ENCODE measurements at regions not wholly inside any gene's neighbourhood (a gene's known extent, or its start where the extent isn't known, plus 50 kb on each side); places are given as distances from the start of the nearest gene placed in this dataset.

- no peaks in the 10 kb centered on the region for H3K36me3 ChIP-seq (replicated peaks; ENCODE audit: insufficient read depth, low read length)
- H3K9me2 ChIP-seq (replicated peaks; ENCODE audit: insufficient read depth, low read length) = no peaks in the 10 kb centered on the region
- H3K9ac ChIP-seq (ENCODE audit: low read length) = no peak overlapping the region
- no peaks in the 10 kb centered on the region for H3K27me3 ChIP-seq (replicated peaks; ENCODE audit: insufficient read depth, low read length)
- no peaks in the 10 kb centered on the region for H3K4me1 ChIP-seq (ENCODE audit: low read length)
- H3K4me2 ChIP-seq (ENCODE audit: low read depth, low read length) = no peak overlapping the region
- H3K79me2 ChIP-seq (ENCODE audit: low read length) = no peaks in the 10 kb centered on the region
- TF ChIP-seq EZH2phosphoT487 (IDR thresholded peaks at IDR 0.05; ENCODE audit: low read length) (no peak), CTCF (IDR thresholded peaks at IDR 0.05; ENCODE audit: low read length) (no peak), EZH2 (optimal IDR thresholded peaks at IDR 0.05; ENCODE audit: low read depth, low read length) (no peak)
- H2AFZ ChIP-seq (ENCODE audit: low read length) = no peak overlapping the region
- DNase-seq = no peak
- H3K9me3 ChIP-seq (replicated peaks; ENCODE audit: insufficient read depth, low read length) = no peaks in the 10 kb centered on the region
- no peaks in the 10 kb centered on the region for H3F3A ChIP-seq (ENCODE audit: insufficient read depth, low read length)
- no peak overlapping the region for H3K27ac ChIP-seq (ENCODE audit: low read length)
- H3K4me3 ChIP-seq (ENCODE audit: low read length) = no peak overlapping the region
- H4K20me1 ChIP-seq (ENCODE audit: insufficient read depth, low read length) = no peaks in the 10 kb centered on the region
Observed at GRCh38 chr2:128748336-128748735, 429.7 kb upstream of the HS6ST1 start.

GRCh38 chr2:128748835-128749605 is 430.4 kb upstream of the HS6ST1 start:
- Histone ChIP-seq H3K4me3 (ENCODE audit: low read length) (no peak overlapping the region), H3K79me2 (ENCODE audit: low read length) (no peaks in the 10 kb centered on the region), H3K36me3 (replicated peaks; ENCODE audit: insufficient read depth, low read length) (no peaks in the 10 kb centered on the region), H3K4me2 (ENCODE audit: low read depth, low read length) (no peak overlapping the region), H3K27me3 (replicated peaks; ENCODE audit: insufficient read depth, low read length) (no peaks in the 10 kb centered on the region), H3K4me1 (ENCODE audit: low read length) (no peaks in the 10 kb centered on the region), H2AFZ (ENCODE audit: low read length) (no peak overlapping the region), H4K20me1 (ENCODE audit: insufficient read depth, low read length) (no peaks in the 10 kb centered on the region), H3F3A (ENCODE audit: insufficient read depth, low read length) (no peaks in the 10 kb centered on the region), H3K27ac (ENCODE audit: low read length) (no peak overlapping the region), H3K9ac (ENCODE audit: low read length) (no peak overlapping the region), H3K9me2 (replicated peaks; ENCODE audit: insufficient read depth, low read length) (no peaks in the 10 kb centered on the region), H3K9me3 (replicated peaks; ENCODE audit: insufficient read depth, low read length) (no peaks in the 10 kb centered on the region)
- DNase-seq = no peak
- TF ChIP-seq EZH2phosphoT487 (IDR thresholded peaks at IDR 0.05; ENCODE audit: low read length) = no peak
- no peak for TF ChIP-seq EZH2 (optimal IDR thresholded peaks at IDR 0.05; ENCODE audit: low read depth, low read length)
- no peak for TF ChIP-seq CTCF (IDR thresholded peaks at IDR 0.05; ENCODE audit: low read length)

- Histone ChIP-seq H3K79me2 (ENCODE audit: low read length) (no peaks in the 10 kb centered on the region), H2AFZ (ENCODE audit: low read length) (no peak overlapping the region), H3K36me3 (replicated peaks; ENCODE audit: insufficient read depth, low read length) (no peaks in the 10 kb centered on the region), H3K27me3 (replicated peaks; ENCODE audit: insufficient read depth, low read length) (no peaks in the 10 kb centered on the region), H3K4me1 (ENCODE audit: low read length) (peaks cover 4% of the 10 kb centered on the region; the same call in 1 of the 2 replicates), H3K27ac (ENCODE audit: low read length) (no peak overlapping the region), H3K9ac (ENCODE audit: low read length) (no peak overlapping the region), H3K4me2 (ENCODE audit: low read depth, low read length) (no peak overlapping the region), H4K20me1 (ENCODE audit: insufficient read depth, low read length) (no peaks in the 10 kb centered on the region), H3K4me3 (ENCODE audit: low read length) (no peak overlapping the region), H3K9me3 (replicated peaks; ENCODE audit: insufficient read depth, low read length) (no peaks in the 10 kb centered on the region), H3F3A (ENCODE audit: insufficient read depth, low read length) (no peaks in the 10 kb centered on the region), H3K9me2 (replicated peaks; ENCODE audit: insufficient read depth, low read length) (no peaks in the 10 kb centered on the region)
- DNase-seq = no peak
- no peak for TF ChIP-seq CTCF (IDR thresholded peaks at IDR 0.05; ENCODE audit: low read length)
- TF ChIP-seq EZH2 (optimal IDR thresholded peaks at IDR 0.05; ENCODE audit: low read depth, low read length) = no peak
- no peak for TF ChIP-seq EZH2phosphoT487 (IDR thresholded peaks at IDR 0.05; ENCODE audit: low read length)
Observed at GRCh38 chr2:128750328-128751165, 431.9 kb upstream of the HS6ST1 start.
